A549 (cell line): ENCODE measurements at regions not wholly inside any gene's neighbourhood (a gene's known extent, or its start where the extent isn't known, plus 50 kb on each side); places are given as distances from the start of the nearest gene placed in this dataset.

Source experiments
- ATAC-seq, 2 experiments: fragments of 200-7000 bp in 1 of 2; fragments of >200 bp in 1 of 2; cut with Nextera tagmentation in 1 of 2; cut with Tn5 transposase in 1 of 2; 3 replicates each; pipeline versions ENCODE4 v1.8.0 to v1.9.1; 2018 to 2020; ENCODE audit warnings: mild to moderate bottlenecking in 1 of 2, moderate library complexity in 1 of 2
- CTCF ChIA-PET: fragments of 300-600 bp; sonication (Branson Sonifier 250); formaldehyde crosslinking; extraction: SDS; loops from one replicate; lab custom pipeline; 2021; ENCODE audit warnings: antibody characterized with exemption, inconsistent platforms; lab: Yijun Ruan, JAX
- POLR2A ChIA-PET: fragments of 350-600 bp; formaldehyde crosslinking; extraction: SDS; loops from one replicate; lab custom pipeline; 2021; ENCODE audit warnings: antibody characterized with exemption, inconsistent platforms; lab: Yijun Ruan, JAX
- DNase-seq, 2 experiments: peaks; one replicate each; pipeline versions ENCODE4 v3.0.0 to v3.0.0-alpha.2; 2011 to 2016; ENCODE audit warnings: low read depth in 1 of 2, low spot score in 1 of 2
- FAIRE-seq: peaks from 2 replicates; lab custom pipeline; 2011; peaks lifted over from hg19 to GRCh38; lab: Jason Lieb, UNC
- H3K27ac ChIP-seq, 2 experiments: fragments of >200 bp; sonication (Bioruptor Twin); formaldehyde crosslinking; 3 replicates each; pipeline ENCODE4 v1.5.1; 2016 to 2017
- H3K4me1 ChIP-seq: fragments of >200 bp; sonication (Bioruptor Twin); formaldehyde crosslinking; 3 replicates; pipeline ENCODE4 v1.6.1; 2016
- H3K4me2 ChIP-seq: fragments of >200 bp; sonication (Bioruptor Twin); formaldehyde crosslinking; 3 replicates; pipeline ENCODE4 v1.6.1; 2016
- H3K4me3 ChIP-seq: fragments of >200 bp; sonication (Bioruptor Twin); formaldehyde crosslinking; 3 replicates; pipeline ENCODE4 v1.5.1; 2016
- H3K9me3 ChIP-seq: fragments of >200 bp; sonication (Bioruptor Twin); formaldehyde crosslinking; 3 replicates; pipeline ENCODE4 v1.6.1; 2016
- ATOH8 ChIP-seq: fragments of 250-450 bp; sonication (Bioruptor Pico); IDR thresholded peaks from 2 replicates; pipeline ENCODE4 v1.5.0; 2020; ENCODE audit warnings: low read depth, mild to moderate bottlenecking, moderate library complexity
- CBX2 ChIP-seq: fragments of 200-600 bp; sonication (generic); IDR thresholded peaks from 2 replicates; pipeline ENCODE4 v1.6.1; 2016; ENCODE audit warnings: low read depth, mild to moderate bottlenecking, borderline replicate concordance
- CEBPB ChIP-seq, 2 experiments: fragments of >200 bp in 1 of 2; sonication (Bioruptor Twin) in 1 of 2; formaldehyde crosslinking in 1 of 2; IDR thresholded peaks; 2 replicates each; pipeline ENCODE4 v1.6.1; 2012 to 2016
- CHD2 ChIP-seq: fragments of 150-350 bp; IDR thresholded peaks from 2 replicates; pipeline ENCODE4 v1.6.1; 2014; ENCODE audit warnings: low read length; ENCODE audit not compliant: partially characterized antibody
- CTCF ChIP-seq: fragments of >200 bp; sonication (Bioruptor Twin); formaldehyde crosslinking; IDR thresholded peaks from 3 replicates; pipeline ENCODE4 v1.5.1; 2016
- E2F6 ChIP-seq: IDR thresholded peaks from 2 replicates; pipeline ENCODE4 v1.6.1; 2012; ENCODE audit warnings: low read depth, borderline replicate concordance
- EHMT2 ChIP-seq: fragments of 200-600 bp; sonication (generic); IDR thresholded peaks from 2 replicates; pipeline ENCODE4 v1.6.1; 2016; ENCODE audit warnings: antibody characterized with exemption, low read depth, mild to moderate bottlenecking, moderate library complexity
- ELK1 ChIP-seq: fragments of 150-350 bp; IDR thresholded peaks from 2 replicates; pipeline ENCODE4 v1.6.1; 2014; ENCODE audit warnings: low read depth, mild to moderate bottlenecking, low read length
- FOSB ChIP-seq: fragments of 250-450 bp; sonication (Bioruptor Pico); IDR thresholded peaks from 2 replicates; pipeline ENCODE4 v1.5.0; 2020; ENCODE audit warnings: mild to moderate bottlenecking, moderate library complexity
- FOSL2 ChIP-seq, 2 experiments: fragments of 450-650 bp in 1 of 2; fragments of >200 bp in 1 of 2; sonication (Bioruptor Twin) in 1 of 2; formaldehyde crosslinking; IDR thresholded peaks; 2 replicates each; pipeline versions ENCODE4 v1.5.0 to v1.6.1; 2016 to 2020; ENCODE audit warnings: mild to moderate bottlenecking in 1 of 2, moderate library complexity in 1 of 2
- GATA3 ChIP-seq: IDR thresholded peaks from 2 replicates; pipeline ENCODE4 v1.6.1; 2012; ENCODE audit warnings: borderline replicate concordance
- JUN ChIP-seq, 2 experiments: fragments of >200 bp; sonication (Bioruptor Twin); formaldehyde crosslinking; IDR thresholded peaks; 2 replicates in 1 of 2; 3 replicates in 1 of 2; pipeline ENCODE4 v1.6.1; 2016 to 2017
- KDM1A ChIP-seq: fragments of 200-600 bp; sonication (generic); IDR thresholded peaks from 2 replicates; pipeline ENCODE4 v1.6.1; 2016; ENCODE audit warnings: low read depth, mild to moderate bottlenecking
- MYC ChIP-seq: IDR thresholded peaks from 2 replicates; pipeline ENCODE4 v1.6.1; 2012; ENCODE audit warnings: mild to moderate bottlenecking, inconsistent platforms, low read length, improper control_type of control experiment, borderline replicate concordance
- NPAS2 ChIP-seq: fragments of 250-450 bp; sonication (Bioruptor Pico); IDR thresholded peaks from 2 replicates; pipeline ENCODE4 v1.8.0; 2022; ENCODE audit warnings: mild to moderate bottlenecking, moderate library complexity, borderline replicate concordance
- NR3C1 ChIP-seq: fragments of >200 bp; sonication (Bioruptor Twin); formaldehyde crosslinking; IDR thresholded peaks from 3 replicates; pipeline ENCODE4 v1.6.1; 2017
- PBX3 ChIP-seq: IDR thresholded peaks from 2 replicates; pipeline ENCODE4 v1.6.1; 2012
- SMC3 ChIP-seq: fragments of >200 bp; sonication (Bioruptor Twin); formaldehyde crosslinking; IDR thresholded peaks from 3 replicates; pipeline ENCODE4 v1.6.1; 2018; ENCODE audit warnings: inconsistent platforms
- USF2 ChIP-seq: fragments of 450-650 bp; IDR thresholded peaks from 2 replicates; pipeline ENCODE4 v1.6.1; 2014; ENCODE audit warnings: antibody characterized with exemption
- ZFP36 ChIP-seq: fragments of 450-650 bp; IDR thresholded peaks from 2 replicates; pipeline ENCODE4 v1.6.1; 2014; ENCODE audit warnings: borderline replicate concordance; ENCODE audit not compliant: partially characterized antibody
- WGBS: methylation state at CpG from one replicate; pipeline ENCODE4 v1.1.6; 2017; ENCODE audit errors: missing lambda C conversion rate; 5-methylcytosine and 5-hydroxymethylcytosine counted together

GRCh38 chr2:217203086-217203485 is 343.2 kb upstream of the TNP1 start (continued):
- TF ChIP-seq ATOH8, result no peak
- TF ChIP-seq EHMT2, result no peak
- TF ChIP-seq E2F6, result no peak
- TF ChIP-seq ELK1, result no peak

DNA sequence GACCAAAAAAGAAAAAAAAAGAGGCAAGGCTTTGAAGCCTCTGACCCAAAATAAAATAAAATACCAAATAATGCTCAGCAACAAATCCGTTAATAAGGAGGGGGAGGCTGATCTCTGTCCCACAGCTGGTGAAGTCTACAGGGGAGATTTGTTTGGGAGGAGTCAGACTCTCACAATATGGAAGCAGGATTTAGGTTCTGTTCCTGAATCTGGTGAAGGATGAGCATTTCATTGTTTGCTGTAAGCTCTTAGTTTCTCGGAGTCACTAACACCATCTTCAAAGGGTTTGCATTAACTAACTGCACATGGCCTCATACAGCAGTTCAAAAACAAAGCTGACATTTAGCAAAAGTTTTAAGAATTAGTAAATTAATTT is 339.4 kb upstream of the TNP1 start:
- TF ChIP-seq FOSB (CRISPR knock-in tag), result no peak
- TF ChIP-seq FOSL2 (IDR thresholded peaks at IDR 0.05), result no peak
- no peak for TF ChIP-seq FOSL2 (CRISPR knock-in tag; IDR thresholded peaks at IDR 0.05)
- no peak for TF ChIP-seq CBX2
- no peak for TF ChIP-seq USF2
- TF ChIP-seq CHD2, result no peak
- TF ChIP-seq NR3C1, result no peak
- no peak for TF ChIP-seq SMC3
- no peak for TF ChIP-seq KDM1A
- TF ChIP-seq NPAS2, result no peak
- no peak for TF ChIP-seq CEBPB (IDR thresholded peaks at IDR 0.05)
- no peak for TF ChIP-seq ZFP36
- TF ChIP-seq GATA3, result no peak
- TF ChIP-seq JUN (IDR thresholded peaks at IDR 0.05), result no peak
- no peak for TF ChIP-seq MYC
- no peak for TF ChIP-seq PBX3
- TF ChIP-seq CTCF, result no peak
- WGBS, result 76% methylated on average over 2 of the region's 2 CpGs
- ChIA-PET POLR2A (no interaction called here), CTCF (no interaction called here)
- no peak for ATAC-seq
- Histone ChIP-seq H3K4me3 (no peak overlapping the region), H3K27ac (no peak overlapping the region), H3K4me1 (no peaks in the 10 kb centered on the region), H3K9me3 (peaks cover 4% of the 10 kb centered on the region; the same call in 1 of the 3 replicates), H3K4me2 (no peak overlapping the region)
- FAIRE-seq, result no peak
- no peak for DNase-seq
